ENCODE measurements at regions not wholly inside any gene's neighbourhood (a gene's known extent, or its start where the extent isn't known, plus 50 kb on each side); places are given as distances from the start of the nearest gene placed in this dataset.
"Not testable (repeated sequence)": the region's sequence is repeated elsewhere in the genome, so short reads cannot be mapped to it uniquely, and the experiment has no call there.

GRCh38 chr3:162599742-162600141, 1103.1 kb downstream of the OTOL1 start:
- ATAC-seq; H3K4me1 Mint-ChIP-seq; DNase-seq (ENCODE audit: low spot score in 2 of 2); H3K36me3 Mint-ChIP-seq; H3K4me3 Mint-ChIP-seq; H3K27ac Mint-ChIP-seq: not testable (repeated sequence)
- peaks cover 18% of the 10 kb centered on the region for H3K9me3 Mint-ChIP-seq

GRCh38 chr3:162601101-162601670, 1104.6 kb downstream of the OTOL1 start:
- Mint-ChIP-seq H3K9me3 (peaks cover 23% of the 10 kb centered on the region), H3K4me1 (no peaks in the 10 kb centered on the region), H3K36me3 (no peaks in the 10 kb centered on the region), H3K27ac (no peak overlapping the region), H3K4me3 (no peak overlapping the region)
- no peak for DNase-seq (ENCODE audit: low spot score in 2 of 2)
- ATAC-seq, result no peak

- no peak overlapping the region for H3K27ac Mint-ChIP-seq
- DNase-seq (ENCODE audit: low spot score in 2 of 2), result no peak
- H3K4me3 Mint-ChIP-seq, result no peak overlapping the region
- H3K4me1 Mint-ChIP-seq, result no peaks in the 10 kb centered on the region
- peaks cover 23% of the 10 kb centered on the region for H3K9me3 Mint-ChIP-seq
- H3K36me3 Mint-ChIP-seq, result no peaks in the 10 kb centered on the region
- ATAC-seq, result no peak
Observed at GRCh38 chr3:162602619-162603018, 1106.0 kb downstream of the OTOL1 start.

GRCh38 chr3:162605651-162606204, 1109.1 kb downstream of the OTOL1 start:
- no peak for DNase-seq (ENCODE audit: low spot score in 2 of 2)
- no peaks in the 10 kb centered on the region for H3K4me1 Mint-ChIP-seq

GRCh38 chr3:162610261-162610660, 1113.7 kb downstream of the OTOL1 start:
- no peak overlapping the region for H3K4me3 Mint-ChIP-seq
- no peak for ATAC-seq
- H3K4me1 Mint-ChIP-seq, result no peaks in the 10 kb centered on the region
- H3K27ac Mint-ChIP-seq, result no peak overlapping the region
- H3K9me3 Mint-ChIP-seq, result peaks cover 9% of the 10 kb centered on the region
- no peak for DNase-seq (ENCODE audit: low spot score in 2 of 2)
- no peaks in the 10 kb centered on the region for H3K36me3 Mint-ChIP-seq

More at GRCh38 chr3:162605651-162606204, 1109.1 kb downstream of the OTOL1 start:
- no peak overlapping the region for H3K4me3 Mint-ChIP-seq
- no peak overlapping the region for H3K27ac Mint-ChIP-seq
- H3K36me3 Mint-ChIP-seq, result no peaks in the 10 kb centered on the region
- H3K9me3 Mint-ChIP-seq, result peaks cover 19% of the 10 kb centered on the region
- no peak for ATAC-seq

- H3K4me1 Mint-ChIP-seq, result no peaks in the 10 kb centered on the region
- H3K27ac Mint-ChIP-seq, result no peak overlapping the region
- no peaks in the 10 kb centered on the region for H3K36me3 Mint-ChIP-seq
- ATAC-seq (no peak), DNase-seq (ENCODE audit: low spot score in 2 of 2) (no peak)
- H3K9me3 Mint-ChIP-seq, result peaks cover 12% of the 10 kb centered on the region
- no peak overlapping the region for H3K4me3 Mint-ChIP-seq
Observed at GRCh38 chr3:162612991-162613390, 1116.4 kb downstream of the OTOL1 start.

GRCh38 chr3:162626172-162626571, 1129.6 kb downstream of the OTOL1 start:
- H3K9me3 Mint-ChIP-seq, result peaks cover 18% of the 10 kb centered on the region
- H3K27ac Mint-ChIP-seq, result no peak overlapping the region
- ATAC-seq (no peak), DNase-seq (ENCODE audit: low spot score in 2 of 2) (no peak)
- no peaks in the 10 kb centered on the region for H3K4me1 Mint-ChIP-seq
- H3K36me3 Mint-ChIP-seq, result no peaks in the 10 kb centered on the region
- no peak overlapping the region for H3K4me3 Mint-ChIP-seq

- H3K4me1 Mint-ChIP-seq, result no peaks in the 10 kb centered on the region
- ATAC-seq (no peak), DNase-seq (ENCODE audit: low spot score in 2 of 2) (no peak)
- no peak overlapping the region for H3K27ac Mint-ChIP-seq
- H3K4me3 Mint-ChIP-seq, result no peak overlapping the region
- H3K36me3 Mint-ChIP-seq, result no peaks in the 10 kb centered on the region
- peaks cover 7% of the 10 kb centered on the region for H3K9me3 Mint-ChIP-seq
Observed at GRCh38 chr3:162628531-162628930, 1131.9 kb downstream of the OTOL1 start.

GRCh38 chr3:162629372-162629771, 1132.8 kb downstream of the OTOL1 start:
- Mint-ChIP-seq H3K36me3 (no peaks in the 10 kb centered on the region), H3K9me3 (peaks cover 7% of the 10 kb centered on the region), H3K4me1 (no peaks in the 10 kb centered on the region), H3K27ac (no peak overlapping the region), H3K4me3 (no peak overlapping the region)
- DNase-seq (ENCODE audit: low spot score in 2 of 2), result no peak
- ATAC-seq, result no peak

- Mint-ChIP-seq H3K4me3 (no peak overlapping the region), H3K36me3 (no peaks in the 10 kb centered on the region), H3K4me1 (no peaks in the 10 kb centered on the region), H3K9me3 (peaks cover 9% of the 10 kb centered on the region), H3K27ac (no peak overlapping the region)
- ATAC-seq, result no peak
- no peak for DNase-seq (ENCODE audit: low spot score in 2 of 2)
Observed at GRCh38 chr3:162632672-162633071, 1136.1 kb downstream of the OTOL1 start.

- H3K9me3 Mint-ChIP-seq; H3K4me1 Mint-ChIP-seq; ATAC-seq; DNase-seq (ENCODE audit: low spot score in 2 of 2); H3K36me3 Mint-ChIP-seq; H3K27ac Mint-ChIP-seq; H3K4me3 Mint-ChIP-seq: not testable (repeated sequence)
Observed at GRCh38 chr3:162640208-162640607, 1143.6 kb downstream of the OTOL1 start.

- ATAC-seq, result no peak
- no peak overlapping the region for H3K27ac Mint-ChIP-seq
Observed at GRCh38 chr3:162641317-162641716, 1144.7 kb downstream of the OTOL1 start.

GRCh38 chr3:162641907-162642306, 1145.3 kb downstream of the OTOL1 start:
- H3K4me1 Mint-ChIP-seq, result no peaks in the 10 kb centered on the region
- H3K9me3 Mint-ChIP-seq, result peaks cover 13% of the 10 kb centered on the region
- DNase-seq (ENCODE audit: low spot score in 2 of 2) (no peak), ATAC-seq (no peak)
- no peaks in the 10 kb centered on the region for H3K36me3 Mint-ChIP-seq
- H3K27ac Mint-ChIP-seq, result no peak overlapping the region
- H3K4me3 Mint-ChIP-seq, result no peak overlapping the region

More at GRCh38 chr3:162641317-162641716, 1144.7 kb downstream of the OTOL1 start:
- Mint-ChIP-seq H3K4me3 (no peak overlapping the region), H3K4me1 (no peaks in the 10 kb centered on the region), H3K36me3 (no peaks in the 10 kb centered on the region), H3K9me3 (peaks cover 8% of the 10 kb centered on the region)
- DNase-seq (ENCODE audit: low spot score in 2 of 2), result no peak

GRCh38 chr3:162643245-162643644, 1146.6 kb downstream of the OTOL1 start:
- no peak for DNase-seq (ENCODE audit: low spot score in 2 of 2)
- Mint-ChIP-seq H3K4me1 (no peaks in the 10 kb centered on the region), H3K9me3 (peaks cover 10% of the 10 kb centered on the region)

GRCh38 chr3:162647321-162647720, 1150.7 kb downstream of the OTOL1 start:
- H3K4me3 Mint-ChIP-seq, result no peak overlapping the region
- H3K36me3 Mint-ChIP-seq, result no peaks in the 10 kb centered on the region
- H3K4me1 Mint-ChIP-seq, result no peaks in the 10 kb centered on the region
- DNase-seq (ENCODE audit: low spot score in 2 of 2) (no peak), ATAC-seq (no peak)
- peaks cover 6% of the 10 kb centered on the region for H3K9me3 Mint-ChIP-seq
- H3K27ac Mint-ChIP-seq, result no peak overlapping the region

More at GRCh38 chr3:162643245-162643644, 1146.6 kb downstream of the OTOL1 start:
- Mint-ChIP-seq H3K27ac (no peak overlapping the region), H3K4me3 (no peak overlapping the region), H3K36me3 (no peaks in the 10 kb centered on the region)
- ATAC-seq, result no peak

GRCh38 chr3:162658003-162658402, 1161.4 kb downstream of the OTOL1 start:
- no peaks in the 10 kb centered on the region for H3K36me3 Mint-ChIP-seq
- ATAC-seq (no peak), DNase-seq (ENCODE audit: low spot score in 2 of 2) (no peak)
- no peak overlapping the region for H3K4me3 Mint-ChIP-seq
- H3K9me3 Mint-ChIP-seq, result peaks cover 4% of the 10 kb centered on the region
- H3K27ac Mint-ChIP-seq, result no peak overlapping the region
- no peaks in the 10 kb centered on the region for H3K4me1 Mint-ChIP-seq

Measured in stimulated activated effector memory CD8-positive, alpha-beta T cell treated with anti-CD3 and anti-CD28 coated beads, Interleukin-12 subunit alpha, Interleukin-12 subunit beta, amount 100 ng/mL, for 72 hours (primary cell).